NCI-H146 treated with DMSO at 0.1 percent for 48 hours (cell line): ENCODE measurements at regions not wholly inside any gene's neighbourhood (a gene's known extent, or its start where the extent isn't known, plus 50 kb on each side); places are given as distances from the start of the nearest gene placed in this dataset.
A peak's percentile ranks its signal among the peaks of the same experiment; 100 is the strongest.
"Not testable (repeated sequence)": the region's sequence is repeated elsewhere in the genome, so short reads cannot be mapped to it uniquely, and the experiment has no call there.

Source experiments
- DNase-seq: peaks from one replicate; lab custom pipeline; 2025; ENCODE audit not compliant: unreplicated experiment; lab: John Stamatoyannopoulos, UW

DNA sequence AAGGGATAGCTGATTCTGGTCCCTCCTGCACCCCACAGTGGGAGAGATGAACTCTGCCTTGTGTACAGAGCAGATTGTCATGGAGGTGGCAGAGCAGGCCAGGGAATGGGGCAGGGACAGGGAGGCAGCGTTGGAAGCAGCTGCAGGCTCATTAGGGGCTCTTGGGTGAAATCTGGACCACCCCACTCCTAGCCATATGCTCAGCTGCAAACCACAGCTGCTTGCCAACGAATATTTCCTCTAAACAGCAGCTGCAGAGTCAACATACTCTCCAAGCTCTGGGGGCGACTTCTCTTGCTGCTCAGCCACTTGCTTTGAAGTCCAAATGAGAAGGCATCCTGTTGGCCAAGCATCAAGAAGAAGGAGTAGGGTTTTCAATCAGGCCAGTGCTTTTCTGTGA lies 302.3 kb upstream of the AUTS2 start:
- DNase-seq, result no peak

DNA sequence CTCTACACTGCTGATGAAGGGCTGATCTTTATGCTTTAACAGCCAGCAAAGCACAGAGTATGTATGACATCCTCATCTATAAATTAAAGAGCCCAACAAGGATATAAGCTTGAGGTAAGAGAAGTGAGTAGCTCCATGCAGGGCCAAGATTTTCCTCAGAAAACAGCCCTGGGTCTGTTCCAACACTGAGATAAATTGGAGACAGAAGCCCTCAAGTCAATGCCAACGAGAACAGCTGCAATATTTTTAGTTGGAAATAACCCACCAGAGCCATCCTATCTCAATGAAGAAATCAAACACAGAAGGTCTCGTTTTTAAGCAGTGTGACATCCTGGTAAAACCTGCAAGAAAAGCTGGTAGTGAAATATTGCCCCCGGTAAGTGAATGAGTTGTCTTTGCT lies 297.0 kb upstream of the AUTS2 start:
- no peak for DNase-seq

DNA sequence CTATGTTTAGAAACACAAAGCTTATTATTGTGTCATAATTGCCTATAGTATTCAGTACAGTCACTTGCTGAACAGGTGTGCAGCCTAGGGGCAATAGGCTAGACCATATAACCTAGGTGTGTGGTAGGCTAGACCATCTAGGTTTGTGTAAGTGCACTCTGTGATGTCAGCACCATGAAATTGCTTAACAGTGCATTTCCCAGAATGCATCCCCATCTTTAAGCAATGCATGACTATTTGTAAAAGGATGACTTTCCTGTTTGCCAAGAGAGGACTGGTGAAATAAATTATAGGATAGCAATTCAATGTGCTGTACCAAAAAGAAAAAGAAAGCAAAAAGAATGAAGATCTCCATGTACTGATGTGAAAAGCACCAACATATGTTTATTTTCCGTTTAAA lies 288.7 kb upstream of the AUTS2 start:
- DNase-seq, result no peak

DNA sequence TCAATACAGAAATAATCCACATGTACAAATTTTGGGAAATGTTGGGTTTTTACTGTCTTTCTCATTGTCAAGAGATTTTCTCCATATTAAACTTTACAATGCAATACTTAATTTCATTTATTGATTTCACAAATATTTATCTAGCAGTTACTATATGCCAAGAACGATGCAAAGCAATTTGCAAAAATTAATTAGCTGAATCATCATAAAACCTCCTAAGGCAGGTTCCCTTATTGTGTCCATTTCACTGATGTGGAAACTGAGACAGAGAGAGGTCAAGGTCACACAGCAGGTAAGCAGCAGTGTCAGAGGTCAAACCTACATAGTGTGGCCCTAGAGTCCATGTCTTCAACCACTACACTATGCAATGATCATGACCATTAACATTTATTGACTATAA lies 286.8 kb upstream of the AUTS2 start:
- DNase-seq, result no peak

DNA sequence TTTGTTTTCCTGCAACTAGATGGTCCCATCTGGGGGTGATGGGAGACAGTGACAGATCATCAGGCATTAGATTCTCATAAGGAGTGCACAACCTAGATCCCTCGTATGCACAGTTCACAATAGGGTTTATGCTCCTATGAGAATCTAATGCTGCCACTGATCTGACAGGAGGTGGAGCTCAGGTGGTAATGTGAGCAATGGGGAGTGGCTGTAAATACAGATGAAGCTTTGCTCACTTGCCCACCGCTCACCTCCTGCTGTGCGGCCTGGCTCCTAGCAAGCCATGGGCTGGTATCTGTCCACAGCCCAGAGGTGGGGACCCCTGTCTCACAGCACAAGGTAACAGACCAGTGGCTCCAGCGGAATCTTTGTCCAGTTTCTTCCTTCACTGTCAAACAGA lies 284.4 kb upstream of the AUTS2 start:
- not testable (repeated sequence) for DNase-seq

DNA sequence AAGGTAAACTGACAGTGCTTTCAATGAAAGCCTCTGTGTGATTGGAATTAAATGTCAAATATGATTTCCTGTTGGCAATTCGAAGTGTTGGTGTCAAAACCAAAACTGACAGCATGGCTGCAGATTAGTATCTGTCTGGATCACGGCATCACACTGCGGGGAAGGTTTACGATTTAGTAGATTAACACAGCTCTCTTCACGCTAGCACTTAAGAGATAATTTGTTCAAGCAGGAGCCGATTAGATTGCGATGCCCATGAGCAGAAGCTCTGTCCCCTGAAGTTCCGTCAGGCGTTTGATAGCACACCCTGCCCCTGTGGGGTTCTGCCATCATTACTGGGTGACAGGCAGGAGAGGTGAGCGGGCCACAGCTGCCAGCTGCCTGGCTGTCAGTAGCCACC lies 279.5 kb upstream of the AUTS2 start:
- DNase-seq, result no peak

DNA sequence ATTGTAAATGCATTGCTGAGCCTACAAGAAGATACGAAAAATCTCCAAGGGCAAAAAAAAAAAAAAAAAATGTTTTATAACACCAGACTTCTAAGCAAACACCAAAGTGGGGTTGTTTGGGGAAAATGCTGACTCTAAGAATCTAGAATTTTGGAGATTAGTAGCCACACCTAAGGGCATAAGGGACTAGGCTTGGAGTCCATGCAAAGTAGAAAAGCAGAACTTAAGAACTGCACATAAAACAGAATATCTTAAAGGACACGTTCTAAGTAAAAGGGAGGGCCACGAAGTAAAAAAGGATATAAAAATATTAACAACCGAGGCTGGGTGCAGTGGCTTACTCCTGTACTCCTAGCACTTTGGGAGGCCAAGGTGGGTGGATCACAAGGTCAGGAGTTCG lies 269.8 kb upstream of the AUTS2 start:
- DNase-seq, result no peak

DNA sequence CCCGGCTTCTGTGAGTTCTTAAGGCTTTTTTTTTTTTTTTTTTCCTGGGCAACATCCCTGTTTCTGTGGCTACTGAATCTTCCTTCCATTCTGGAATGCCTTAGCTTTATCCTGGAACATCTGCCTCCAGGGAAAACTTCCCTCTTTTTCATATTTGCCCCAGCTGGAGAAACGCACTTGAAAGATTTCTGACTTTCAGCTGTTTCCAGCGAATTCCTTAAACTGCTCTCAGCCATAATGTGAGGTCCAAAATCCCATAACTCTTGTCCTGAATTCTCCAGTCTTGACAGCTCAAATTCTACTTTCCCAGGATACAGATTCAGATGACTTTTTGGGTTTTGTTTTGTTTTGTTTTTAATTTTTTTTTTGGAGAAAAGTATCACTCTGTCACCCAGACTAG lies 263.6 kb upstream of the AUTS2 start:
- DNase-seq, result no peak

DNA sequence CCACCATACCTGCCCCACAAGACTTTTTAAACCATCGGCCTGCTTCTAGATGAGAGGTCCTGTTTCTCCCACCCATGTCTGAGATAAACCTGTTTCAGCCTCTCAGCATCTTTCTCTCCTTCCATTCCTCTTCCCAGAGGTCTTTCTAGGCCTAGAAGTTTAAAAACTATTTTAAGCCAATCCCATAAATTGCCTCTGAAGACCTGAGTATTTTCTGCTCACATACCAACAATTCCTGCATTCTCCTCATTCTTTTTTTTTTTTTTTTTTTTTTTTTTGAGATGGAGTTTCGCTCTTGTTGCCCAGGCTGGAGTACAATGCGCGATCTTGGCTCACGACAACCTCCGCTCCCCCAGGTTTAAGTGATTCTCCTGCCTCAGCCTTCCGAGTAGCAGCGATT lies 262.9 kb upstream of the AUTS2 start:
- no peak for DNase-seq

DNA sequence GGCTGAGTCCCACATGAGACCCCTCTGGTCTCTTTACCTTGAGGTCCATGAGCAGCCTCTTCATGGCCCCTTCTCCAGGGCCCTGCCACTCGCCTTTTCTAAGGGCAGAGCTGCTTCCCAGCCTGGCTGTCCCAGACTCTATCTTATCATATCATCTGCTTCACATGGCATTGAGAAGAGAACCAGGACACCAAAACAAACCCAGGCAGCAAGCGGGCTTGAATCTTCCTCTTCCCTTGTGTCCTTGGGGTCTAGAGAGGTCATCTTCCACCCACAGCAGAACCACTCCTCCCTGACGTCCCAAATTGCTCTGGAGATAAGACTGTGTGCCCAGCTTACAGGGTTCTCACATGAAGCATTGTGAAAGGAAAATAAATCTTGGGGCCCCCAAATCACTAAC lies 261.3 kb upstream of the AUTS2 start:
- DNase-seq, result no peak

DNA sequence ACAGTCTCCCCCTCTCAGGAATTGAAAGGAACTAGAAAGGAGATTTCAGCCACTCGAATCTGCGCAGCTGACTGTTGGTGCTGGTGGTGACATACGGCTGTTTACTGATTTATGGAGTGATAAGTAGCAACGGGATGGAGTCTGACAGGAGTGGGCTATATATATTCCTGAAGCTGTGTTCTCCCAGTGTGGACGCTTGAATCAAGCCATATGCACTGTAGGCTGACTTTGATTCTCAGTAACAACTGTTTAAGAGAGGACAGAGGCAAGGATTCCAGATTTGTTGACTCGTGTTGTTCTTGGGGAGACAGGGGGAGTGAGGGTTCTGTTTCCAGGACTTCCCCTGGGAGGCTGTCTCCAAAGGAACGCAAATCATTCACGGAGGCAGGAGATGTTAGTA lies 260.1 kb upstream of the AUTS2 start:
- no peak for DNase-seq

DNA sequence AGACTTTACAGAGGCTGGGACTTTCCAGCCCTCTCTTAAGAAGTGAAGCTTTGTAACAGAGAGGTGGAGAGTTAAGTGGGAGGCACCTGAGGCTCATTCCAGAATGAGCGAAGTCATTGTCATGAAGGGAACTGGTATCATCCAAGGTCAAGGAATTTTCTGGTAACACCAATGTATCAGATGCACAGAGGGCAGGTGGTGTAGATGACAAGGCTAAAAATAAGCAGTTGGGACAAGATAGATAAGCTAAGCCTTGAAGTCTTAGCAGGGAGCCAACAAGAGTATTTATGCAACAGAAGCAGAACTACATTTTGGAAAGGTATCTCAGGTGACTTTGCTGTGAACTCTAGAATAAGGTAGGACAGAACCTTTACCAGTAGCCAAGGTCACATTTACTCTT lies 257.0 kb upstream of the AUTS2 start:
- no peak for DNase-seq

DNA sequence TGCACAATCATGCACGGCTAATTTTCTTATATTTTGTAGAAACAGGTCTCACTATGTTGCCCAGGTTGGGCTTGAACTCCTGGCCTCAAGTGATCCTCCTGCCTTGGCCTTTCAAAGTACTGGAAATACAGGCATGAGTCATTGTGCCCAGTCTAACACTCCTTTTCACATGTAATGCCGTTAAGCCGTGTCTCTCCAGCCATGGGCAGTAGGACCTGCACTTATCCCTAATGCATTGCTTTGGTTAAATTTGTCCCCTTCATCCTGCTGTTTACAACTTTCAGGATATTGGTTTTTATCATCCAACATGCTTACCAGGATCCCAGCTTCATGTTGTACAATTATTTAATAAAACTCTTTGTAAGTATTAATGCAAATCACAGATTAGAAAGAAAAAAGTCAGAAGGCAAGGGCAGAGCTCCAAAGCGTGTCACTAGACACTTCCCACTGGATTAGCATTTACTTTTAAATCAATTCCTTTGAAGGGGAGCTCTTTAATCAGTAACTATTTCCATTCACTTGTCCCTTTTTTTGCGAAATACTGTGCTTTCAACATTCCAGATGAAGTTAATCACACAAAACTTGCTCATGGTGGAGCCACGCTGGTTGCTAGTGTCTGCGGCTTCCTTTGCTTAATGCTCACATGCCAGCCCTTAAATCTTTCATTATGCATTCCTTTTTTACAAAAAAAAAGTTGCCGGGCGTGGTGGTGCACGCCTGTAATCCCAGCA lies 256.0 kb upstream of the AUTS2 start:
- DNase-seq, result no peak

DNA sequence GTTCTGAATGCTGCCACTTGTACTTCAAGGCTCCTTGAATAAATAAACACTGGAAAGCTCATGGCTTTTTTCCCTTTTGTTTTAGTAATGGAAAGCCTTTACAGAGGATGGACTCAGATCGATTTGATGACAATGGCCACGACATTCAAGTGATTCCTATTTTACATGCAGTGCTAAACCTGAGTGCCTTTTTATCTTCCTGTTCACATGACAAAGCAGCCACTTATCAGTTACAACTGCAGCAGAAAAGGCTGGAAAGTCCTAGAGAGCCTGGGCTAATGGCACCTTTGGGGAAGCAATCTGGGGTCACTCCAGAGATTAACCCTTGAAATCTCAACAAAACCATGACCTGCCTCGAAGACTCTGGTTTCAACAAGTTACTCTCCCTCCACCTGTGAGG lies 249.0 kb upstream of the AUTS2 start:
- DNase-seq, result peak; percentile 77

DNA sequence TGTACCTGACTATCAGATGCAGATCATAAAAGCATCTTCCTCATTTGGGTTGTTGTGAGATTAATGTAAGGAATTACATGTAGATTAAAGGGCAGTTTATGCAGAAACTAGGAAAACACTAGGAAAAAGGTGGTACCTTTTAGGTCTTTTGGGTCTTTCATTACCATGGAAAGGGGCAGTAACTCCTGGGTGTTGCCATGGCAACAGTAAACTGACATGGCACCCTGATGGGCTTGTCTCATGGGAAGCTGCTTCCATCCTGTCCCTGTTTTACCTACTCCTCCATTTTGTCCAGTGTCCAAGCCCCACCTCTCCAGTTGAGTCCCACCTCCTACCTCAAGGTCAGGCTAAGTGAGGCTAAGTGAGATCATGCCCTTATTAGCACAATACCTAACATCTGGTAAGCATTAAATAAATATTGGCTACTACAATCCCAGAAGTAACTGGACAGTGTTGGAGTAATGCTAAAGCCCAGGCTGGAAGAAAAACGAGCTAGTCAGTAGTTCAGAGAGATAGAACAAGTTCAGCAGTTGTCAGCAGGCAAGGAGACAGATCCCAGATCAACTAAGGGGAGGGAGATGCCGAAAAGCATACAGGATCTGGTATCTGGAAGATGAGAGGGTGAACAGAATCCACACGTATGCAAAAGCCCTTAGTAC lies 240.0 kb upstream of the AUTS2 start:
- no peak for DNase-seq

DNA sequence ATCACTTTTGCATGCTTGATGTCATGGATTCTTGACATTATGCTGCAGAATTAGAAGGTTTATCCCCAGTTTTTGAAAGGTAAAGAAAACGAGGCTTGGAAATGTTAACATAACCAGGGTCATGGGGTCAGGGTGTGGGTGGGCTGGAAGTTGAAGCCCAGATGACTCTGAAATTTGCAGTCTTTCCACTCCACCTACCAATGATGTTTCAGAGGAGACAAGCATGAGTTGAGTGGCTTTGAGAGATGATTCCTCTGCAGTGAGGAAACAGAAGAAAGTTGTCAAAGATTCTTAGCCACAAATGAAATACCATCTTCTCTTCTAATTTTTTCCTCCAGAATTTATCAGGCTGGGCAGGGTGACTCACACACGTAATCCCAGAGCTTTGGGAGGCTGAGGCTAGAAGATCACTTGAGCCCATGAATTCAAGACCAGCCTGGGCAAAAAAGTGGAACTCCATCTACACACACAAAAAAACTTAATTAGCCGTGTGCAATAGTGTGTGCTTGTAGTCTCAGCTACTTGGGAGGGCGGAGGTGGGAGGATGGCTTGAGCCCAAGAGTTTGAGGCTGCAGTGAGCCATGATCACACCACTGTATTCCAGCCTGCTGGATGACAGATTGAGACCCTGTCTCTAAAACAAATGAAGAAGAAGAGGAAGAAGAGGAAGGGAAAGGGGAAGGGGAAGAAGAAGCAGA lies 239.1 kb upstream of the AUTS2 start:
- no peak for DNase-seq

DNA sequence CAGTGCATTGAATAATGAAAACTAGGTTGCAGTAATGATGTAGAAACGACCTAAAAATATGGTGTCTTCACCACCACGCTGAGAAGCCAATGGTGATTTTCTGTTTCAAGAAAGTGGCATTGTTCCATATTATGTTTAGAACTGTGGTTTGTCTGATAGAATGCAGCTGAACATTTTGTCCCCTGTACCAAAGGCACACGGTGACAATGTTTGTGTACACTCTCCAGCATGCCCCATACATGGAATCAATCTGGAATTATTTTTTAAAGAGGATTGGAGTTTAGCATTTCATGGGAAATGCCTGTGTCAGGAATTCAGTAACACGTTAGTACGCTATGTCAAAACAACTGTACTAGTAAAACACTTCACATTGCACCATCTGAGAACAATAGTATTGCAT lies 237.4 kb upstream of the AUTS2 start:
- no peak for DNase-seq

DNA sequence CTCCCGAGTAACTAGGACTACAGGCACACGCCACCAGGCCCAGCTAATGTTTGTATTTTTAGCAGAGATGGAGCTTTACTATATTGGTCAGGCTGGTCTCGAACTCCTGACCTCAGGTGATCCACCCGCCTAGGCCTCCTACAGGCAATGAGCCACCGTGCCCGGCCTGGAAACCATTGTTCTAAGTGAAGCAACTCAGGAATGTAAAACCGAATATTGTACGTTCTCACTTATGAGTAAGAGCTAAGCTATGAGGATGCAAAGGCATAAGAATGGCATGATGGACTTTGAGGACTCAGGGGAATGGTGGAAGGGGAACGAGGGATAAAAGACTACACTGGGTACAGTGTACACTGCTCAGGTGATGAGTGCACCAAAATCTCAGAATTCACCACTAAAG lies 235.1 kb upstream of the AUTS2 start:
- no peak for DNase-seq

DNA sequence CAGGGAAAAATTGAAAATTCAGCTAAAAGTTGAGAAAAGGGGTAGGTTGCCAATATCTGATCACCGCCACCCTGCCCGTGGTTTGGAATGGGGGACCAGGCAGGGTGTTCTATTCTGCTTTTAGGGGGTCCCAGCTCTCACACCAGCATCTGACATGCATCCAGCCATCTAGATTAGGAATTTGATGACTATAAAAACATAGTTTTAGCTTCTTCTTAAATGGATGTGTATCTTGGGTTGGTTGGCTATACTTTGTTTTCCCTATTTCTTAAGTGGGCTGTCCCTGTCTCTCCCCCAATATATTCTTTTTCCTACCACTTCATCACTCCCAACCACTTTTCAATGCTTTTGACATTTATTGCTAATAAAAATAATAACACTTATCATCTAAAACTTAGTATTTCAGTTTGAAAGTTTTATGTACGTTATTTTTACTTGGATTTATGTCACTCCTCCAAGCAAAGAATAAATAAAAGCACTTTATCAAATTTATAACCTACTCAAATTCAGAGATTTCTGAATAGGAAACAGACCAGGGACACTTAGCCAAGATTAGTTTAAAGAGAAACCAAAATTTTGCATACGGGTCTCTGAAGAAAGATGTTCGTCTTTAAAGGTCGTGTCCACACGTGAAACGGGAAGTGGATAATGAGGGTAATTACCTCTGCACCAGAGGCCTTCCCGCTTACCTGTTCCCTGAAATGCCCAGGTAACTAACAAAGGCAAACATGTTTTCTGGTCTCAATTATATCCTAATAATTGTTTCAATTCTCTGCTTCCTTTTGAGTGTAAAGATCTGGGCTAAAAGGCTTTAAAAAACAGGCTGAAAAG lies 233.2 kb upstream of the AUTS2 start:
- peak; percentile 59 for DNase-seq

DNA sequence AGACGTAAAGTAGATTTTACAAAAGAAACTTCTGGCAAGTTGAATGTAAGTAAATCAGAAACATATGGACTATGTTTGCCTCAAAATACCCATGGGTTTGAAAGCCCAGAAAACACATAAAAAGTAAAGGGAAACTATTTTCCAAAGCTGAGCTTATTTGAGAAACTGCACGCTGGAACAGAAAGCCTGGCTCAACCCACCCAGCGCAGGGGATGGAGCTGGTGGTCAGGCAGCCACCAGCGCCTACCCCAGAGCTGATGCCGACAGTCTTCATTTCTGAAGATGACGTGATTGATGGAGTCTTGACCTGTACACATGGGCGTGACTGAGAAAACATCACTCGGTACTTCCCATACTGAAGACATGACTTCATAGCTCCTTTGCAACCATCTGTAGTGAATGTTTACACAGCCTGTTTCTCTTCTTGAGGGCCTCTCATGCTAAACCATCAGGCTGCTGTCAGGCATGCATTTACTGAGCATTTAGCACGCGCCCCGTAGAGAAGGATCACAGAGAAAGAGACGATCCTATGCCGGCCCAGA lies 232.6 kb upstream of the AUTS2 start:
- peak; percentile 55 for DNase-seq

DNA sequence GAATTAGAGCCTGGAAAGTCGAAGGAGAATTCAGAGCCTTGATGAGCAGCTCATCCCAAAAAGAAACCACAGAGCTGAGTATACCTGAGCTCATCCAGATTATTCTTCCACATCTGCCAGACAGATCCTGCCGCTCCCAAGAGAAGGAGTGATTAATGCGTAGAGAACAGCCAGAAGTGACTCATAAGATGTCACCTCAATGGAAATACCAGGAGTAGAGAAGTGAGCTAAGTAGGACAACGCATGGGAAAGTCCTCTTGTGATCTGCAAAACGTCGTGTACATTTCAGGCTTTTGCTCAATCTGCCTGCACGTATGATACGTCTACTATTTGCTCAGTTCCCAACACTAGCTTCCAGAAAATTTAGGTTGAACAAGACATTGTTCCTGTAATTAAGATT lies 230.5 kb upstream of the AUTS2 start:
- DNase-seq, result no peak
